HK-2 (cell line): ENCODE measurements at regions not wholly inside any gene's neighbourhood (a gene's known extent, or its start where the extent isn't known, plus 50 kb on each side); places are given as distances from the start of the nearest gene placed in this dataset.
A peak's percentile ranks its signal among the peaks of the same experiment; 100 is the strongest.
"Not testable (repeated sequence)": the region's sequence is repeated elsewhere in the genome, so short reads cannot be mapped to it uniquely, and the experiment has no call there.

ENCODE experiments used
- DNase-seq: peaks from one replicate; pipeline ENCODE4 v3.0.0-alpha.2; 2018; ENCODE audit not compliant: unreplicated experiment

- not testable (repeated sequence) for DNase-seq
Observed at GRCh38 chr10:46645110-46645509, 66.2 kb downstream of the SYT15 start.

DNA sequence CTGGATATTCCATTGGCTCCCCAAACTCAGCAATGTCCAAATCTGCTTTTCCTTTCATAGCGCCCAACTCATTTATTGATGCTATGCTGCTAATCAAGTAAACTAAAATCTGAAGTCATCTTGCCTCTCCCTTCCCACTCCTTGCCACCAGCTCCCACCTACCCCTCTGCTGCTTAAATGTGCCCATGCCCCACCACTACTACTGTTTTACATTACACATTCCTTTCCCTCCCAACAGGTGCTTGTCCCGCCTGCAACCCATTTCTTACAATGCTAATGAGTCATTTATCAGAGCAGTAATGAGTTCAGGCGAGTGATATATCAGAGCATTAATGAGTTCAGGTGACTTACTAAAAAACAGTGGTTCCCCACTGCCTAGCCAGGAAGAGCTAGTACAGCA is 67.2 kb downstream of the SYT15 start:
- DNase-seq = not testable (repeated sequence)

DNA sequence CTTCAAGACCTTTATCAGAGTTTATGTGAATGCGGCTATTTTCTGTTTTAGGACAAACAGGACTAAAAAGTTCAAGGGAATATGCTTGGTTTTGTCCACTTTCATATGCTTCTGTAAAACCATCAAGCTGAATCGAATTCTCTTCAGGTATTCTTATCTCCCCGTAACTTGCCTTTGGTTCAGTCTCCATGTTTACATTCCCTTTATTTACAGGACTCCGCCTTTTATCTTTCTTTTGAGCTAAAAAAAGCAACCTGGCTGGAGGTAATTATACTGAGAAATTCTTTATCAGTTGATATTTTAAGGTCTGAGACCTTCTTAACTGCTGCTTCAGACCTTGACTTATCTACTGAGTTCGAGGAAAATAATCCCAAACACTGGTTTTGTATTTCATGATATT is 72.0 kb downstream of the SYT15 start:
- not testable (repeated sequence) for DNase-seq

DNA sequence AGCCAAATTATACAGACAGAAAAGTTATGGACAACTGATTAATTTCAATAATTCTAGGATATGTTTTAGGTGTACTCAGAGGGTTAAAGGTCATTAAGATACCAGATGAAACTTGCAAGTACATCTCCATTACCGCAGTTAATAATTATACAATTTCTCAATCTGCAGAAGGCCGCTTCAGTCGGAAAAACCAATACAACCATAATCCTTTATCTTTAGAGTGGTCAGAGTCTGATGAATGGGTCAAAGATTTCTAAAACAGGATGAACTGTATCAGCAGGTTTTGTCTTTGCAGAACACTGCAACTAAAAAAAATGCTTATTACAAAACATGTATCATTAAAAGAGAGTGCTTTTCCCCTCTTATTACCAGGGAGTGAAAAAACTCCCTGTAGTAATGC is 78.5 kb downstream of the SYT15 start:
- not testable (repeated sequence) for DNase-seq

GRCh38 chr10:46660027-46660834 is 81.3 kb downstream of the SYT15 start:
- DNase-seq = not testable (repeated sequence)

GRCh38 chr10:46660835-46661164 is 81.9 kb downstream of the SYT15 start:
- not testable (repeated sequence) for DNase-seq

GRCh38 chr10:46665536-46665935 is 86.6 kb downstream of the SYT15 start:
- DNase-seq = not testable (repeated sequence)

DNA sequence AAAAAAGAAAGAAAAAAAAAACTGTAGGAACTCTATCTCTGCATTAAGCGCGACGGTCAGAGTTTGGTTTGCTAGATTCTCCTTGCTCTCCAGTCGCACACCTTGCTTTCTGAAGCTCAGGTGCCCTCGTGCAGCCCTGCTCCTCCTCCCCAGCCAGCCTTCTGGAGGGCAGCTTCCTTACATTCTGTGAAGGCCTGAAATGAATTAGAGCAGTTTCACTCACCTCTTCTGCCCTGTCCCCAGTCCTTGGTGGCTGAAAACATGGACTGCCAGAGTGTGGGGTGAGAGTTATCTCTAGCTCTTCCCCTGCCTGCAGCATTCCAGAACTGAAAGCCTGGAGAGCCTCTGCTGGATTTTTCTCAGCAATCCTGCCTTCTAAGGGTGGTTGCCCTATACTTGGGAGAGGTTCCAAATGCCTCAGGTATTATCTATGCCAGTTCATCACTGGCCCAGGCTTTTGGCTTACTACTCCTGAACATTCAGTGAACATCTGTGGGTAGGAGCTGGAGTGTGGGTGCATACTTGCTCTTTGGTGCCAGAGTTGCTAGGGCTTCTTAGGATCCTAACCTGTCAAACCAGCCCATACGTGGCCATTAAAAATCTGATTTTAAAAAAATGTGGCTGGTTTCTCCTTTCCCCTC is 89.5 kb downstream of the SYT15 start:
- not testable (repeated sequence) for DNase-seq

GRCh38 chr10:46677836-46678435 is 99.0 kb downstream of the SYT15 start:
- not testable (repeated sequence) for DNase-seq

DNA sequence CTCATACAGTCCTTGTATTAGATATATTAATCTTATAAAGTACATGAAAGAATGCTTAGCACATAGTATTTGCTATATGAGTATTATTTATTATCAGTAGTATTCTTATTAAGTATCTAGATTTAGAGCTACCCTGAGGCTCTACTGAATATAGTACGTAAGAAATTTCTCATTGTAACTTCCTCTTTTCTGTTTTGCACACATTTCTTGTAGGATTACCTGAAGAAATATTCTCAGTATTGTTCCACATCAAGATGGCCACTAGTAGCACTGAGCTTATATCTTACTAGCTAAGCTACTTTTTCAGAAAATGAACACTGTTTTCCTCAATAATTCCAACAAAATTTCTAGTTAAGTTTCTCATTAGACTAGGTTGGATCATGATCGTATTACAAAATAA is 112.5 kb downstream of the SYT15 start:
- DNase-seq = not testable (repeated sequence)

GRCh38 chr10:46693218-46693617 is 114.3 kb downstream of the SYT15 start:
- DNase-seq = not testable (repeated sequence)

GRCh38 chr10:46717264-46717663 is 138.3 kb downstream of the SYT15 start:
- DNase-seq = not testable (repeated sequence)

DNA sequence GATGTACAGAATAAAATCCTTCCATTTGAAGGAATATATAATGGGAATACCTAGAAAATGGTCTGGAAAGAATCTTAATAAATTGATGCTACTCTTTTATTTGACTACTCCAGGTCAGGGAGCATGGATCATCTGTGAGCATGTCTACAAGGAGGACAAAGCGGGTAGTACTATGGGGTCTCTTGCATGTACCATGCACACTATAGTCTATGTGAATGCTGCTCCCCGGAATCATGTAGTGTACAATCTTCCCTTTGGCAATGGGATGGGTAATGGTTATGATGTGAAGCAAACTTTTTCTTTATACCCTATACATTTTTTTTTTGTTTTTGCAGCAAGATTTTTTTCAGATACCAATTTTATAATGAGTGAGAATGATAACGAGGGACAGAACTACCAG is 139.1 kb downstream of the SYT15 start:
- DNase-seq = not testable (repeated sequence)

- DNase-seq = peak; percentile 11
Observed at GRCh38 chr10:46720386-46720785, 141.5 kb downstream of the SYT15 start.

DNA sequence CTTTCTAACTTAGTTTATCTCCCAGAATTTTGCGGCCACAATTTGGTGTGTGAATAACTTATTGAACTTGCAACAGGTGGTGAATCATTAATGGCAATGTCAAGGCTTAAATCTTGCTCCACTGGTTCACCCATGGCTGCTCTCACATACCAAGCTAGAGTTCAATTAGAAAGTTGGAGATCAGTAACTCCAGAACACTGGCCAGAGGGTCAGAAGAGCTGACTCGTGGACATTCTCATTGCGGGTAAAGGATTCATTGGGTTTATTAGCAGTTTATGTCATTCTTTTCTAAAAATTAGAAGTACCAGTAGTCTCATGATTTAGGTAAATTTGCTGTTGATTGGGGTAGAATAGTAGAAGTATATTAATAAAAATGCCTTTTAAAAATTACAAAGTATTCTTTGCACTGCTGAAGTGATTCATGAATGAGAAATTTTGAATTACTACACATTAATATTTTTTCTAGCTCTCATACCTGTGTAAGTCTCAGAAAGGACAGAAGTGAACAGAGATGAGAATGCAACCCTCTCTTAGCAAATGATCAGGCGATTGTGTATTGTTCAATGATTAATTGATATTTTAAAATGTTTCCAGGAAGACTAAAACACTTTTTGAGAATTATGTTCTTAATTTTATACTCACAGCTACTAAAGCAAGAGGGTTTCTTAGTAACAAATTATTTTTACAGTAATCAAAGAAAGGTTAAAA is 142.0 kb downstream of the SYT15 start:
- peak; percentile 16 for DNase-seq

DNA sequence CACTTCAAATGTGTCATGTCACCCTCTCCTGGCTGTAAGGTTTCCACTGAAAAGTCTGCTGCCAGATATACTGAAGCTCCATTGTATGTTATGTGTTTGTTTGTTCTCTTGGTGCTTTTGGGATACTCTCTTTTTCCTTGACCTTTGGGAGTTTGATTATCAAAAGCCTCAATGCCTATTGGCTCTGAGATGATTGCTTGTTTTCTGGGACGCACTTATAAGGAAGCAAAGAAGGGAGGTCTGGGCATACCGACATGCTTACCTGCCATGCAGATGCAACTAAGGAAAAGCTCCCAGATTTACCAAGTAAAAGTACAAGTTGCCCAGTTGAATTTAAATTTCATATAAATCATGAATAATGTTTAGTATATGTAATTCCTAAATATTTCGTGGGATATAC is 145.3 kb downstream of the SYT15 start:
- not testable (repeated sequence) for DNase-seq

DNA sequence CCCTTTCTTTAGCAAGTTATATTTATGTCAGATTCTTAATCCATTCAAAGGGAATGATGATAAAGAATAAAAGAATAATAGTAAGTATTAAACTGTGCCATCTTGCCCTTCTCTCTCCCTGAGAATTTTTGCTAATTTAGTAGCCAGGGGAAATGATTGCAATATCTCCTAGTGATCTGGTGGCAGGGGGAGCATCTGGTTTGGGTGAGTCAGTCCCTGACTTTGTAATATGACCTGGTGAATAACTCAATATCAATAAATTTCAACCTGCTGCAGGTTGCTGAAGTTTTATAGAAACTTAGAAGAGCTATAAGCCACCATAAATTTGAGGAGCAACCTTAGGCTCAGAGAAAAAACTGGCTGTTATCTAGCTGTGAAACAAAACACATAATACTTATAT is 149.4 kb downstream of the SYT15 start:
- DNase-seq = not testable (repeated sequence)

DNA sequence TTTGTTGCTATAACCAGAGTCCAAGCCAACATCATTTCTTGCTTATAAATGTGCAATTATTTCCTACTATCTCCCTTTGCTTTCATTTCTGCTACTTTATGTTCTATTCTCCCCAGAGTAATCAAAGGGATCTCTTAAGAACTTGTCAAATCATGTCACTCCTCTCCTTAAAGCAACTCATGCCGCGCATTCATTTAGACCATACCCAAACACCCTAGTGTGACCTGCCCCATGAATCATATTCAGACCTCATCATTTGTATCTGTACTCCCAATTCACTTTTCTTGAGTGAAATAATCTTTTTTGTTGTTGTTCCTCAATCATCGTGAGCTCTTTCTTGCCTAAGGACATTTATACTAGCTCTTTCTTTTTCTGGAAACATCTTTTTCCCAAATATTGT is 151.8 kb downstream of the SYT15 start:
- not testable (repeated sequence) for DNase-seq

- DNase-seq = not testable (repeated sequence)
Observed at GRCh38 chr10:46733635-46734261, 154.8 kb downstream of the SYT15 start.

- DNase-seq = not testable (repeated sequence)
Observed at GRCh38 chr10:46734262-46734642, 155.3 kb downstream of the SYT15 start.

GRCh38 chr10:46739919-46740318 is 161.0 kb downstream of the SYT15 start:
- not testable (repeated sequence) for DNase-seq

DNA sequence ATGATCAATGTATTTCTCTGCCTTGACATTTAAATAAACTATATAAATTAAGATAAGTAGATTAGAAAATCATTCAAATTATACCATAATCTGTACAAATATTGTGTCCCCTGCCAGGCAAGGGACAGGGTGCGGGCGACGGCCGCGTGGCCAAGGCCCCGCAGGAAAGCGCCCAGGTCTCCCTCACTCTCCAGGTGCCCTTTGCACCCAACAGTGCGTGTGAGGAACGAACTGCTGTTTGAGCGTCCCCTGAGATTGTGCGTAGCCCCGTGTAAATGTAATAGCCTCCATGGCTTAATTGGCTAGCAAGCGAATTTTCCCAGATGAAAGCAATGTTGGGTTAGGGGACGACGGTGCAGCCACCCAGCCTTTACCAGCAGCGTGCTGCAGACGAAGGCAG is 161.4 kb downstream of the SYT15 start:
- DNase-seq = not testable (repeated sequence)
